ENCODE measurements at regions not wholly inside any gene's neighbourhood (a gene's known extent, or its start where the extent isn't known, plus 50 kb on each side); places are given as distances from the start of the nearest gene placed in this dataset.
"Not testable (repeated sequence)": the region's sequence is repeated elsewhere in the genome, so short reads cannot be mapped to it uniquely, and the experiment has no call there.

GRCh38 chr3:139113993-139114375, 69.3 kb upstream of the PRR23C start:
- DNase-seq (ENCODE audit: low read depth) = no peak

GRCh38 chr3:139116631-139117030, 71.9 kb upstream of the PRR23C start:
- not testable (repeated sequence) for DNase-seq (ENCODE audit: low read depth)

DNA sequence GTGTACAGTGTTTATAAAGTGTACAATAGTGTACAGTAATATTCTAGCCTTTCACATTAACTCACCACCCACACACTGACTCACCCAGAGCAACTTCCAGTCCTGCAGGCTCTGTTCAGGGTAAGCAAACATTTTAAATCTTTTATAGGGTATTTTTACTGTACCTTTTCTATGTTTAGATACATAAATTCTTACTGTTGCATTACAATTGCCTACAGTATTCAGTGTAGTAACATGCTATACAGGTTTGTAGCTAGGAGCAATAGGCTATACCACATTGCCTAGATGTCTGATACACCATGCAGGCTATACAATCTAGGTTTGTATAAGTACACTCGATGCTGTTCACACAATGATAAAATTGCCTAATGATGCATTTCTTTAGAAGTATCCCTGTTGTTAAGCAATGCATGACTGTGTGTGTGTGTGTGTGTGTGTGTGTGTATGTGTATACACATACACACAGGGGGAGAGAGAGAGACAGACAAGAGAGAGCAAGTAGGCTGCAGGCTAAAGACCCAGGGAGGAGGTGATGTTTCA, 72.5 kb upstream of the PRR23C start:
- DNase-seq (ENCODE audit: low read depth) = no peak

DNA sequence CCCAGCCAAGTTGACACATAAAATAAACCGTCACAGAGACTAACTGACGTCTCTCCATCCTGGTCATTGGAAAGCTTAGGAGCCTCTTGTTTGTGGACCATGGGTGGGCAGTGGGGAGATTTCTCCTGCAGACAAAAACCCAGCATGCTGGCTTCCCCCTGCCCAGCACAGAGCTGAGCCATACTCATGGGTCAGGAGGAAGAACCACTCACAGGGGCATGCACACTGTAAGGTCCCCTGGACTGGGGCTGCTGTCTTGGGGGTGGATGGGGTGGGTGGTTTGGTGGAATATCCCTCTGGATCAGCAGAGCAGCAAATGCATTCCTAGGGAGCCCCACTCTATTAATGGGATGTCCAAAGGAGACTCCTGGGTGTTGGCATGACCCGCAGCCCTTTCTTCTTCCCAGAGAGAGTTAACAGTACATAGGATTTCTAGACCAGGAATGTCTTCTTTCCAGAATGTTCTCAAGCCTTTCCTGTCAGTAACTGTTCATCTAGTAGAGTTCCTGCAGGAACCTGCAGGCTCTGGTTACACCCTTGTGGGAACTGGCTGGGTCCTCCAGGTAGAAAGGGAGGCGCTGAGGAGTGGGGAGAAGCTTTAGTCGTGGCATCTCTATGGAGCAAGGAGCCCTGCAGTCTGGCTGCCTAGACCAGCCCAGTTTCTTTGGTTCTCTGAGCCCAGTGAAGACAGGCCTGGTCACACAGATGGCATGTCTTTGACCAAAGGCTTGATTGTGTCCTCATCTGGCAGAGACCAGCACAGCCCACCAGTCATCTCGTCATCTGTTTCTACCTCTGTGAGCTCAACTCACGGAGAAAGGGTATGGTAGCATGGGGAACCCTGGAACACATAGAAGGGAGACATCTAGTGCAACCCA, 73.4 kb upstream of the PRR23C start:
- no peak for DNase-seq (ENCODE audit: low read depth)

DNA sequence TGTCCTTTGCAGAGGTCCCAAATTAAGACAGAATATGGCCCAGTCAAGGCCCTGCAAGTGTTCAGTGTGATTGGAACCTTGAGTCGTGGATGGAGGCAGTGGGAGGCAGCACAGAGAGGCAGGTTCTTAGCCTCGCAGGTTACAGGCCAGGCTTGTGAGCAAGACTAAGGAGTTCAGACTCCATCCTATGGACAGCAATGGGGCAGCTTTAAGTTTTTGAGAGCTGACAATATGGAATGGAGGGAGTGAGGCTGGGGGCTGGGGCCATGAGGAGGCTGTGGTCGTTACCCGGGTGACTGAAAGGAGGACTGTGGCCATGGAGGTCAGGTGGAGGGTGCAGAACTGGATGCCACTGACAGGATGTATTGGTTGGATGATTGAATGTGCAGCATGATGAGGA, 74.1 kb upstream of the PRR23C start:
- no peak for DNase-seq (ENCODE audit: low read depth)

DNA sequence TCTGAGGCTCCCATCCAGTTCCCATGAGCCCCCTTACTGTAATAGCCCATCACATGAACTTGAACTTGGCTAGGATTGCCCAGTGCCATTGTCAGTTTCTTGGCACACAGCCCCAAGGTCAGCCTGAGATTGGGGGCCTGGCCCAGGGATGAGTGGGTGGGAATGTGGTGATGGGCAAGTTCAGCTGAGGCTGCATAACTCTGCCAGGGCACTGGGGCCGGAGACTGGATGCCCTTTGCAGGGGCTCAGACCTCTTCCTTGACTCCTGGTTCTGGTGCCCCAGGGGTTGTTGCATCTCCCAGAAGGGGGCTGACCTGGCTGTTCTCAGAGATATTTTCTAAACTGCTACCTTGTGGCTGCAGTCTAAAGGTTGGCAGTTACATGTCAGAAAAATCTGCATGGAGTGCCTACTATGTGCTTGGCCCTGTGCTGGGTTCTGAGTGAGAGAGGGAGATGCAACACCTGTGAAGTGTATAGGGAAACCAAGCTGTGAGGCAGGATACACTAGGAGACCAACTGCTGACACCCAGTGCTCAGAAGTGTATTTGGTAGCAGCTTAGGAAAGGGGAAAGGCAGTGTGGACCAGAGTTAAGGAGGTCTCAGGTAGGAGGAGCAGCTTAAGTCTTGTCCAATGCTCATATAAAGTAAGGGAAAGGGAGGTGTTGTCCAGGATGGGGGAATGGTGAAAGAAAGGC, 74.8 kb upstream of the PRR23C start:
- DNase-seq (ENCODE audit: low read depth) = no peak

DNA sequence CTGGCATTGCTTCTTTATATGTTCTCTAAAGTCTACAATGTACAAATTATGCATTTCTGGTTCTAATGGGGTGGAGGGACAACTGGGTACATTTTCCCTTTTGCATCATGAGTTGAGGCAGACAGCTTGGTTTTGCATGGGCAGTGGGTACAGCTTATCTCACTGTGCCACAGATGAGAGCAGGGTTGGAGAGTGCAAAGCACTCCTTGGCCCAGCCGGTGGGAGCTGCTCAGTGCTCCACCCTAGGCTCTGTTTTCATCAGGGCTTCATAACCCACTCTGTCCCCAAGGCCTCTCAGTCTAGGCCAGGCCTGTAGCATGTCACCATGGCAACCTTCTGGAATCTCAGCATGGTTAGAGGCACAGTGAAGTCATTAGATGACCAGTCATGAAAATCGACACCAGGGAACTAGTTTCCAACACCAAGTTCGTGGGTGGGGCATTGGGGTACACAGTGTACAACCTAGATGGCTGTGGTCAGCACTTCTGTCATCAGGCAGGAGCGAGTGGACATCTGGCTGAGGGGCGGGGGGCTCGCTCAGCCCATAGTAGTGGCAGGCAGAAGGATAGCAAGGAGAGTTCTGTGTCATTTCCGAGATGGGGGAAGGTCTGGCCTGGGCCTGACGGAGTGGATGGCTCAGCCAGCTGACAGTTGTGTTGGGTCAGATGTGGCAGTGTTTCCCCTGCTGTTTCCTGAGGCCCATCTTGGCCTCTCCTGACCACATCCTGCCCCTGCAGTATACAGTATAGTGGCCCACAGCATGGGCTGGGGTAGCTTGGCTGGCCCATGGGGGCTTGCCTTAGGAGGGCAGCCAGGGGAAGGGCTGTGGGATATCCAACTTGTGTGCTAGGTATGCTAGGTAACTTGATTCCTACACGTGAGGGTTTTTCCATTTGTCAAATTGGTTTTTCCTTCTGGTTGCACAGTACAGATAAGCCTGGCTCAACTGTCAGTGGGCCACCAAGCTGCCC, 75.7 kb upstream of the PRR23C start:
- peak; percentile 82 for DNase-seq (ENCODE audit: low read depth)

DNA sequence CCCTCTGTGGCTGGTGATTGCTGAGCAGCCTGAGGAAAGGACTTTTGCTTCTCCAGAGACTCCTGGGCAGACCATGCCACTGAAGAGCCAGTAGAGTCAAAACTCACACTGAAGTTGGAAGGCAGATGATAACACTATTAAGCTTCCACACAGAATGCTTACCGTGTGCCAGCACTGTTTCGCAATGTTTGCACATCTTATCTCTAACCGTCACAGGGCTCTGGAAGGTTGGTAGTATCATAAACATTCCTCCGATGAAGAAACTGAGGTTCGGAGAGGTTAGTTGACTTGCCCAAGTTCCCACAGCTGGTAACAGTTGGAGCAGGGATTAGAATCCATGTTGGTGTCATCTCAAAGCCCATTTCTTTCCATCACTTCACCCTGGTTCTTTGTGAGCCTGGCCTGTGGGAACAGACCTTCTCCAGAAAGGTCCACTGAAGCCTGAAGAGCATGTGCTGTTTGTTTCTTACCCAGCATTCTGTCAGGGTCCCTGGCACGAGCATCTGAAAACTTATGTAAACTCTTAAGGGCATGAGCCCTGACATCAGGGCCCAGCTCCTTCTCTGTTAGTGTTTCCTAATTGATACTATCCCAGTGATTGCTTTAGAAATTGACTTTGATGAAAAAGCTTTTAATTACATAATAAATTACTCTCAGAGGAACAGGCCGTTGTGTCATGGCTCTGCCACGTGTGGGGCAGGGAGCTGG, 77.0 kb upstream of the PRR23C start:
- no peak for DNase-seq (ENCODE audit: low read depth)

- DNase-seq (ENCODE audit: low read depth) = peak; percentile 26
Measured at GRCh38 chr3:139122221-139122581, 77.5 kb upstream of the PRR23C start.

DNA sequence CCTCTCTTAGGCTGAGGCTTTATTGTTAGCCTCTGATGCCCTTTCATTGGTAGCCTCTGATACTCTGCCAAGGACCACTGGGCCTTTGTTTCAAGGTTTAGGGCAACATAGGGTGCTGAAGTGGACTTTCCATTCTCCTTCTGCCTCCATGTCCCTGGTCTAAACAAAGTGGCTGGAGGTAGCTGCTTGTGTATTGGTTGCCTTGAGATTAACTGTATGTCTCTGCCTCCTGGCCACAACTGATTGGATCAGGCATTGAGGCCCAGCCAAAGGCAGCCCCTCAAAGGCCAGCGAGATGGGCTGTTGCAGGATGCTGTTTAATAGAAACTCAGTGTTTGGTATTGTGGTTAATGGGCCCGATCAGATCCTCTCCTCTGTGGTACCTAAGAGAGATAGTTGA, 77.9 kb upstream of the PRR23C start:
- DNase-seq (ENCODE audit: low read depth) = no peak

DNA sequence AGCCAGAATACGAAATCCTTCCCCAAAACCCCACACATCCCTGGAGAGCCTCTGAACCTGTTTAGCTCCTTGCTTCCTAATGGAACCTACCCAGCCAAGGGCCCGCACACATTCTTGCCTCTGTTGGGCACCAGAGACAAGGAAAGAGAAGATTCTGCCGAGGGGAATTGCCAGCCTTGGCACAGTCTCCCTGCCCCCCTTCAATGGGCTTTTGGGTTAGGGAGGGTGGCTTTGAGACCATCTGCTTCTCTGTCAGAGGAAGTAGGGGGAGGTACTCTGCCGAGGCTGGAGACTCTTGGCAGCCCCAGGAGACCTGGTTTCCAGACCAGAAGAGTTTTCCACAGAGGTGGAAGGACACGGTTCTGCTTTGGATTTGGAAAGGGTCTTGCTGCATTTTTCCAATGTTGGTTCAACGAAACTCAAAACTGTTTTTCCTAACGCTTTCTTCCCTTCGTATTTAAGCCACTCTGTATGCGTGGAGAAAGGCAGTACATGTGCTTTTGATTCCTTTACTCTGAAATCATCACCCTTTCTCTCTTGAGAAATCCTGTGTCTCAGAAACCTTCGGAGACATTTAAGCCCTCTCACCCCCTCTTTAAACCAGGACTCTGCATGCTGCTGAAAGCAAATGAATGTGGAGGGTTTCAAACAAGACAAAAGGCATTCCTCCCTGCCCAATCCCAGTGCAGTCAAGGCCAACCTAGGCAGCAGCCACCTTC, 78.8 kb upstream of the PRR23C start:
- DNase-seq (ENCODE audit: low read depth) = no peak

DNA sequence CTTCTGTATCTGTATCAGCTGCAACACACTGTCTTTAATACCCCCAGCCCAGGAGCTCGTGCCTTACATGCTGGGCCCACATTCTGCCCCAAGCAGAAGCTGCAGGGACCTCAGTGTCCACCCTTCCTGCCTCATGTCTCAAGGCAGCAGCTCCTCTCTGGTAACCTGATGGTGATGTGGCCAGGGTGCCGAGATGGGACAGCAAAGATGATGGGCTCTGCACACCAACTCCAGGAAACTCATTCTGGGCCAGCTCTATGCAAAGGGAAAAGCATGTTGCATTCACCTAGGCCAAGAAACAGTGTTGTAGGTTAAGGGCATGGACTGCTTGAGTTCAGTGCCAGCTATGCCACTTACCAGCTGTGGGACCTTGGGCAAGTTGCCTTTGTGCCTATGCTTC, 79.5 kb upstream of the PRR23C start:
- DNase-seq (ENCODE audit: low read depth) = no peak

DNA sequence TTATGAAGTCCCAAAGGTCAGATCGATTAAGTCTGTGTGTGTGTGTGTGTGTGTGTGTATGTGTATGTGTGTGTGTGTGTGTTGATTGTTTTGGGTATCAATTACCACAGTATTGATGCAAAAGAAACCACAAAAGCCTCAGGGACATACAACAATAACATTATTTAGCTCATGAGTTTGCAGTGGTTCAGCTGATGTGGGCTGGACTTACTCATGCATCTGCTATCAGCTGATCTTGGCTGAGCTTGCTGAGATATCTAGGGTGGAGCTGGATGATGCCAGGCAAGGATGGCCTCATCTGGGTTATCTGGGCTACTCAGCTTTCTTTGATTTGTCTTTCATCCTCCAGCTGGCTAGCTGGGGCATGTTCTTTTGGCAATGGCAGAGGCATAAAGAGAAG, 82.4 kb upstream of the PRR23C start:
- peak; percentile 30 for DNase-seq (ENCODE audit: low read depth)

DNA sequence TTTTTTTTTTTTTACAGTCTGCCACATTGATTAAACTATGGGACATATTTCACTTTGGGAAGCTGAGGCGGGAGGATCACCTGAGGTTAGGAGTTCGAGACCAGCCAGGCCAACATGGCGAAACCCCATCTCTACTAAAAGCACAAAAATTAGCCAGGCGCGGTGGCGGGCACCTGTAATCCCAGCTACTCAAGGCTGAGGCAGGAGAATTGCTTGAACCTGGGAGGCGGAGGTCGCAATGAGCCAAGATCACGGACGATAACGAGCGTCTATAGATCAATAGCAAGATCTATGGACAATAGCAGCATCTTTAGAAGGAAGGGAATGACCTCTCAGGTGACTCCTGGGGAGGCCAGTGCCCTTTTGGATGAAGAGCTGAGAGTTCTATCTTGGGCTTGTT, 82.9 kb upstream of the PRR23C start:
- not testable (repeated sequence) for DNase-seq (ENCODE audit: low read depth)

GRCh38 chr3:139128803-139129202, 84.1 kb upstream of the PRR23C start:
- no peak for DNase-seq (ENCODE audit: low read depth)

DNA sequence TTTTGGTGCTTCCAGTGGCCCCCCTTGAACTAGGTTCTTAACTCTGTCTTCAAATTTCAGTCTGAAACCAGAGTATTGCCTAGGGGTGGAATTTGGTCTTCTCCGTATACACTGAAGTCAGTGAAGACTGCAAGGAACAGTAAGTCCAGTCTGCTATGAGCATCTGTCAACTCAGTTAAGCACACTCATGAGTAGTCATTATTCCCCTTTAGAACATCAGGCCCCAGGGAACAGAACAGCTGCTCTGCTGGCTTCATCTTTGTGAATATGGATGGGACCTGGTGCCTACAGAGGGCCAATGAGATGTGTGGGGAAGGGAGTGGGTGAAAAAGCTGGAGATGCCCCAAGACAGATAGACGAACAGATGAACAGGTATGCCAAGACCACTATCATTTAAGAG, 85.2 kb upstream of the PRR23C start:
- DNase-seq (ENCODE audit: low read depth) = no peak

DNA sequence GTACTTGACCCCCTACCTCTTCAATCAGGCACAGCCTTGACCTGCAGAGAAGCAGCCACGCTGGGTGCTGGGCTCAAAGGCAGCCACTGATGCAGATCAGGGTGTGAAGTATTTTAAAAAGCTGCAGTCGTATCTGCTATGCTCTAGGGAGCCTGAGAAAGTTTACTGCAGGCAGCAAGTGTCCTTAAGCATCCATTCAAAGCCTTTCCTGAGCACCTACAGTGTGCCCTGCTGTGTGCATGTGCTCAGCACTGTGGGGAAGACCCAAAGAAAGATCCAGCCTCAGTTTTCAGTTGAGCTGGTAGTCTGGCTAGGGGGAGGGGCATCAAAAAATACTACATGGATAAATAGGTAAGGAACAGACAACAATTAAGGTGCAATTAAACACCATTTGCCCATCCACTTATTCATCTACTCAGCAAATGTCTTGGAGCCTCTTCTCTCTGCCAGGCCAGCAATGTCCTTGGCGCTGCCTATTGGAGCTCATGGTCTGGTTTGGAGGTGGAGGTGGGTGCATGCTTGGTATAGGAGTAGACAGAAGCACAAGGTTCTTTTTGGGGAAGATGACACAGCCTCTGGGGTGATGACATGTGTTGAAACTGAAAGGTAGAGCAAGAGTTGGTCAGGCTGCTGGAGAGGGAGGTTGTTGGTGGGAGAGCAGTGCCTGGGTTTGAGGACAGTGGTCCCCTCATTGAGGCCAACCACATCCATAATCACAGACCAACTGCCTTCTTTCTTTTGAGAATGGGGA, 85.9 kb upstream of the PRR23C start:
- no peak for DNase-seq (ENCODE audit: low read depth)

DNA sequence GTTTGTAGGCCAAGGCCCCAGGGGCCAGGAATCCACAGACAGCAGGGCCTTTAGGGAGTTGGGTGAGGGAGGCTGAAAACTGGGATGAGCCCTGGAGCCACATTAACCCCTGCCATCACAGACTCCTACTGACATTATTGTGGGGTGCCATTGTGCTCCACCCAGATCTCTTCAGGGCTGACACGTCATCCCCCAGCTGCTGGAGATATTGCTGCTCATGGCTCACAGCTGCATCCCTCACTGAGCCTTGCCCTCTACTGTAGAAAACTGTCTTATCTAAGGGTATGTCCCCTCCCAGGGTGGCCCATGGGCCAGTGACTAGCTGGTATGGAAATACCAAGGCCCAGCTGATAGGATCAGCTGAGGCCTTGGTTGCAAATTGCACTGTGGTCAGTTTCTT, 87.3 kb upstream of the PRR23C start:
- DNase-seq (ENCODE audit: low read depth) = no peak

- DNase-seq (ENCODE audit: low read depth) = no peak
Measured at GRCh38 chr3:139132976-139133375, 88.3 kb upstream of the PRR23C start.
